K562 (cell line): ENCODE measurements at regions not wholly inside any gene's neighbourhood (a gene's known extent, or its start where the extent isn't known, plus 50 kb on each side); places are given as distances from the start of the nearest gene placed in this dataset.

Source experiments
- ATAC-seq: fragments of 200-7000 bp; cut with Tn5 transposase; 3 replicates; pipeline ENCODE4 v1.9.1; 2020; ENCODE audit warnings: moderate library complexity
- BruUV-seq: library from RNA; stranded (reverse); fragments of 400-500 nt; replicated peaks from 2 replicates; lab custom pipeline; 2021; lab: Mats Ljungman, UMichigan
- CTCF ChIA-PET: fragments of 300-600 bp; formaldehyde crosslinking; extraction: SDS; loops from one replicate; lab custom pipeline; 2021; ENCODE audit warnings: low intra/inter-chr PET ratio; lab: Yijun Ruan, JAX
- POLR2A ChIA-PET: fragments of 300-600, 350-650 bp; sonication (Branson Sonifier 250); formaldehyde crosslinking; extraction: SDS; loops from one replicate; lab custom pipeline; 2021; ENCODE audit warnings: antibody characterized with exemption, inconsistent platforms; lab: Yijun Ruan, JAX
- DNase-seq, 4 experiments: peaks; one replicate each; pipeline versions ENCODE4 v3.0.0 to v3.0.0-alpha.2; 2011 to 2018; ENCODE audit warnings: low spot score in 3 of 4, mixed read lengths in 3 of 4; ENCODE audit errors: extremely low read depth in 1 of 4
- FAIRE-seq: peaks from 2 replicates; lab custom pipeline; 2011; peaks lifted over from hg19 to GRCh38; lab: Jason Lieb, UNC
- H2AFZ ChIP-seq: 2 replicates; pipeline ENCODE4 v1.6.0; 2011; ENCODE audit warnings: low read depth, low read length, control low read depth, inconsistent platforms
- H3K27ac ChIP-seq: fragments of 200-600 bp; 3 replicates; pipeline ENCODE4 v1.8.0; 2011; ENCODE audit warnings: low read depth, mild to moderate bottlenecking, control low read depth, inconsistent platforms, low read length, moderate library complexity, mixed read lengths; ENCODE audit errors: extremely low read depth
- H3K27me3 ChIP-seq, 2 experiments: fragments of 300-600 bp in 1 of 2; 2 replicates in 1 of 2; 3 replicates in 1 of 2; pipeline versions ENCODE4 v1.6.0 to v1.8.0; 2011; ENCODE audit warnings: inconsistent platforms in 2 of 2, low read length in 2 of 2, mild to moderate bottlenecking in 1 of 2, mixed read lengths in 1 of 2, moderate library complexity in 1 of 2; ENCODE audit not compliant: control insufficient read depth in 2 of 2, insufficient read depth in 2 of 2
- H3K36me3 ChIP-seq: fragments of 300-600 bp; 3 replicates; pipeline ENCODE4 v1.8.0; 2011; ENCODE audit warnings: mild to moderate bottlenecking, low read length, inconsistent platforms; ENCODE audit not compliant: control insufficient read depth, insufficient read depth
- H3K4me1 ChIP-seq, 2 experiments: fragments of 200-600 bp in 1 of 2; replicated peaks in 1 of 2; 2 replicates in 1 of 2; 3 replicates in 1 of 2; pipeline versions ENCODE4 v1.5.1 to v1.8.0; 2011; ENCODE audit warnings: inconsistent platforms in 2 of 2, low read length in 2 of 2, mild to moderate bottlenecking in 1 of 2, mixed read lengths in 1 of 2, moderate library complexity in 1 of 2; ENCODE audit not compliant: control insufficient read depth in 2 of 2, insufficient read depth in 2 of 2
- H3K4me2 ChIP-seq: 2 replicates; pipeline ENCODE4 v1.6.1; 2011; ENCODE audit warnings: low read length, control low read depth, inconsistent platforms, mixed read lengths; ENCODE audit not compliant: insufficient read depth
- H3K4me3 ChIP-seq: fragments of 200-600 bp; sonication (generic), shearing (Covaris generic); 2 replicates; pipeline ENCODE4 v1.5.1; 2016; ENCODE audit warnings: control low read depth, inconsistent platforms
- H3K79me2 ChIP-seq: fragments of 200-600 bp; 3 replicates; pipeline ENCODE4 v1.8.0; 2011; ENCODE audit warnings: low read length, inconsistent platforms; ENCODE audit not compliant: control insufficient read depth, insufficient read depth
- H3K9ac ChIP-seq, 2 experiments: 2 replicates each; pipeline versions ENCODE4 v1.6.0 to v1.6.1; 2011; ENCODE audit warnings: low read depth in 2 of 2, low read length in 2 of 2, control low read depth in 1 of 2, inconsistent platforms in 1 of 2, mild to moderate bottlenecking in 1 of 2, mixed read lengths in 1 of 2; ENCODE audit not compliant: insufficient read depth in 1 of 2
- H3K9me1 ChIP-seq: one replicate; pipeline ENCODE4 v1.6.0; 2011; ENCODE audit warnings: inconsistent platforms, mild to moderate bottlenecking, low read length, moderate library complexity; ENCODE audit not compliant: control insufficient read depth, insufficient read depth
- H3K9me3 ChIP-seq: replicated peaks from 2 replicates; pipeline ENCODE4 v1.5.1; 2011; ENCODE audit warnings: low read depth, low read length, inconsistent platforms; ENCODE audit not compliant: control insufficient read depth, insufficient read depth
- H4K20me1 ChIP-seq: replicated peaks from 2 replicates; pipeline ENCODE4 v1.6.1; 2011; ENCODE audit warnings: low read length, inconsistent platforms, mixed read lengths; ENCODE audit not compliant: control insufficient read depth, insufficient read depth
- ASH1L ChIP-seq: fragments of 450-650 bp; IDR thresholded peaks from 2 replicates; pipeline ENCODE4 v1.6.1; 2018; ENCODE audit warnings: borderline replicate concordance, mild to moderate bottlenecking, low read depth; ENCODE audit not compliant: partially characterized antibody
- MCM7 ChIP-seq, 2 experiments: fragments of 450-650 bp; IDR thresholded peaks; 2 replicates each; pipeline ENCODE4 v1.6.1; 2016 to 2018
- SMARCC2 ChIP-seq: fragments of 450-650 bp; IDR thresholded peaks from 2 replicates; pipeline ENCODE4 v1.6.1; 2017; ENCODE audit warnings: antibody characterized with exemption, moderate library complexity, mild to moderate bottlenecking, low read depth
- SRF ChIP-seq, 2 experiments: fragments of 250-450, 450-650 bp in 1 of 2; sonication (Bioruptor Pico) in 1 of 2; sonication (generic) in 1 of 2; formaldehyde crosslinking; IDR thresholded peaks; 2 replicates each; pipeline versions ENCODE4 v1.5.0 to v1.5.1; 2020 to 2022; ENCODE audit warnings: mild to moderate bottlenecking in 1 of 2, missing genetic modification reagents in 1 of 2
- ZBTB8A ChIP-seq: fragments of 450-650 bp; IDR thresholded peaks from 2 replicates; pipeline ENCODE4 v1.6.1; 2018; ENCODE audit warnings: mild to moderate bottlenecking, moderate library complexity; ENCODE audit not compliant: partially characterized antibody
- WGBS: fragments of 100-300 bp; shearing (Covaris generic); methylation state at CpG from one replicate; pipeline ENCODE4 v1.1.6; 2016; ENCODE audit warnings: low coverage, mixed read lengths; ENCODE audit not compliant: insufficient coverage; ENCODE audit errors: missing lambda C conversion rate; 5-methylcytosine and 5-hydroxymethylcytosine counted together
- in situ Hi-C: fragments of 300-500 bp; cut with MboI; formaldehyde crosslinking; loops from 4 replicates; pipeline ENCODE4 v1.15.0; 2018; ENCODE audit warnings: inconsistent platforms, mixed read lengths
- intact Hi-C: fragments of 100-400 bp; cut with micrococcal nuclease; formaldehyde crosslinking; loops from 2 replicates; pipeline ENCODE4 v1.14.2; 2022
- TF ChIP-seq, protein P1 (sequence below): sonication (generic); formaldehyde crosslinking; IDR thresholded peaks from 2 replicates; pipeline ENCODE4 v1.5.0; 2020; ENCODE audit warnings: missing genetic modification reagents

GRCh38 chr7:50872437-50872836 is 89.7 kb upstream of the GRB10 start:
- Histone ChIP-seq H3K27me3 (peaks cover 7 to 23% of the 10 kb centered on the region in 2 experiments; a peak in 4 of 5 replicates), H3K79me2 (no peaks in the 10 kb centered on the region), H4K20me1 (no peaks in the 10 kb centered on the region), H3K9me3 (no peaks in the 10 kb centered on the region), H3K4me1 (no peaks in the 10 kb centered on the region), H3K9ac (no peak overlapping the region), H2AFZ (no peak overlapping the region), H3K4me2 (no peak overlapping the region), H3K36me3 (no peaks in the 10 kb centered on the region), H3K27ac (no peak overlapping the region), H3K4me3 (no peak overlapping the region)
- intact Hi-C loops = no loop called here
- no peak for ATAC-seq
- POLR2A ChIA-PET = no interaction called here
- no peak for DNase-seq
- FAIRE-seq = no peak
- no TSS peak for BruUV-seq
- in situ Hi-C loops = no loop called here
- WGBS = 3% methylated on average over 4 of the region's 4 CpGs
- CTCF ChIA-PET = interaction anchor here (0.6 kb wide), 1 partner anchor 106 kb away, joined by 3 read pairs; no protein-coding TSS in a partner anchor
- TF ChIP-seq ZBTB8A (no peak), SMARCC2 (no peak), ASH1L (no peak), SRF (CRISPR knock-in tag; IDR thresholded peaks at IDR 0.05) (no peak), MCM7 (IDR thresholded peaks at IDR 0.05) (no peak)
- TF ChIP-seq, protein P1, sequence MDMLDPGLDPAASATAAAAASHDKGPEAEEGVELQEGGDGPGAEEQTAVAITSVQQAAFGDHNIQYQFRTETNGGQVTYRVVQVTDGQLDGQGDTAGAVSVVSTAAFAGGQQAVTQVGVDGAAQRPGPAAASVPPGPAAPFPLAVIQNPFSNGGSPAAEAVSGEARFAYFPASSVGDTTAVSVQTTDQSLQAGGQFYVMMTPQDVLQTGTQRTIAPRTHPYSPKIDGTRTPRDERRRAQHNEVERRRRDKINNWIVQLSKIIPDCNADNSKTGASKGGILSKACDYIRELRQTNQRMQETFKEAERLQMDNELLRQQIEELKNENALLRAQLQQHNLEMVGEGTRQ (CRISPR knock-in tag) = no peak
- TF ChIP-seq, all 486 proteins: peak for 0
- H3K9me1 ChIP-seq = no peaks in the 10 kb centered on the region
